GM19025 (cell line): ENCODE measurements at regions not wholly inside any gene's neighbourhood (a gene's known extent, or its start where the extent isn't known, plus 50 kb on each side); places are given as distances from the start of the nearest gene placed in this dataset.
"Not testable (repeated sequence)": the region's sequence is repeated elsewhere in the genome, so short reads cannot be mapped to it uniquely, and the experiment has no call there.

Source experiments
- ATAC-seq: cut with Tn5 transposase; IDR thresholded peaks from one replicate; pipeline ENCODE4 v1.9.1; 2021; ENCODE audit warnings: mild to moderate bottlenecking, low read depth, moderate library complexity; ENCODE audit not compliant: unreplicated experiment

- no peak for ATAC-seq
Measured at GRCh38 chr3:153864793-153865192, 256.4 kb upstream of the ARHGEF26 start.

DNA sequence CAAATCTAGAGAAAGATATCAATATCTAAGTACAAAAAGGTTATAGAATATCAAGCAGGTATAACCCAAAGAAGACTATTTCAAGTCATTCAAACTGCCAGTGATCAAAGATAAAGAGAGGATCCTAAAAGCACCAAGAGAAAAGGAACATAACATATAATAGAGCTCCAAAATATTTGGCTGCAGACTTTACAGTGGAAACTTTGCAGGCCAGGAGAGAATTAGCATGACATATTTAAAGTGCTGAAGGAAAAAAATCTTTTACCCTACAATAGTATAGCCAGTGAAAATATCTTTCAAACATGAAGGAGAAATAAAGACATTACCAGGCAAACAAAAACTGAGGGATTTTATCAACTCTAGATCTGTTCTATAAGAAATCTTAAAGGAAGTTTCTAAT lies 254.3 kb upstream of the ARHGEF26 start:
- ATAC-seq, result no peak

DNA sequence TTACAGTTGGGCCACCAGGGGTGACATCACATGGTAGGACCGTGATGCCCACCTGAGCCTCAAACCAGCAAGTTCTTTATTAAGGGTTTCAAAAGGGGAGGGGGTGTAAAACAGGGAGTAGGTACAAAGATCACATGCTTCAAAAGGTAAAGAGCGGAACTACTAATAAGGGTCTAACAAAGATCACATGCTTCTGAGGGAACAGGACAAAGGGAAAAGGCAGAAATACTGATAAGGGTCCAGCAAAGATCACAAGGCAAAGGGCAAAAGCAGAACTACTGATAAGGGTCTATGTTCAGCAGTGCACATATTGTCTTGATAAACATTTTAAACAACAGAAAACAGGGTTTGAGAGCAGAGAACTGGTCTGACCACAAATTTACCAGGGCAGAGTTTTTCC lies 246.8 kb upstream of the ARHGEF26 start:
- not testable (repeated sequence) for ATAC-seq

DNA sequence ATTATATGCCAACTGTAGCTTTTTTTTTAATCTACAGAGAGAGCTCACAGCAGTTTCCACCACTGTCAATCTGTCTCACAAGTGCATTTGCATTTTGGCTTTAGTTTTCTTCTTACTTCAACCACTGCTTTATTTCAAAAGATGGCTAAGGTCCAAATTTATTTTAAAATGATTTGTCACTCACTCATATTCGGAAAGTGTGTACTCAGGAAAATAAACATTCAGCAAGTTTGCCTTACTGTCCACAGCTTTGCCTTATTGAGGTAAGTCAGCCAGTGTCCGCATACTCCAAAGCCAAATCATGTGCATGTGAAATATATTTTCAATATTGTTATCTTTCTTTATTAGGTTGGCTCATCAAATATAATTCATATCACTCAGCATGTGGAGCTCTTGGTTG lies 240.7 kb upstream of the ARHGEF26 start:
- ATAC-seq, result no peak

- no peak for ATAC-seq
Measured at GRCh38 chr3:153881201-153881600, 240.0 kb upstream of the ARHGEF26 start.

DNA sequence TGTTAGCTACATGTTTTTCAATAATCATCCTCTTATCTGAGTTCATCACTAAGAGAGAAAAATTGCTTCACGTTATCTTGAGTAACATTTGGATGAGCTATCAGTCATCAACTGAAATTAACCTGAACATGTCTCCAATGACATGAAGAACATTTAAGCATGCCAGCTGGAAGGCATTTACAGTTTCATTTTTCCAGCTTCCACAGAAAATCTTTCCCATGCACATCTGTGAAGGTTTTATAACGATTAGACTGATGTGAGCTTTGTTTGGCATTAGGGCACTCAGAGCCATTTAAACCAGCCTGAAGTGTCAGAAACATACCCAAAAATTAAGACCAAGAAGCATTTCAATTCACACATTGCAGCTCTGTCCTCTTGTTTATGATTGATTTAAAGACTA lies 235.8 kb upstream of the ARHGEF26 start:
- ATAC-seq, result no peak

GRCh38 chr3:153889905-153890334 lies 231.3 kb upstream of the ARHGEF26 start:
- peak; percentile 53 for ATAC-seq

DNA sequence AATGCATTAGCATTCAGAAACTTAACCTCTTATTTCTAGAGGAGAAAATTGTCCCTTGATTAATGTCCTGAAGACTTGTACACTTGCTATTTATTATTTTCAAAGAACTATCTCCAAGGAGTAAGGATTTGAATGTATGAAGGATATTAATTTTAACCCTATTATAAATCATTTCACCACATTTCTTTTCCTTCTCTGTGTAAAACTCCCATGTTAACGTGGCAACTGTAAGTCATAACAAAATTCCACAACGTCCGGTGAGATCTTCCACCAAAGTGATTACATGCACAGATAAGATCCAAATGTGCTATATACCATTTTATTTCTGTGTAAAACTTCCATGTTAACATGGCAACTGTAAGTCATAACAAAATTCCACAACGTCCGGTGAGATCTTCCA lies 229.1 kb upstream of the ARHGEF26 start:
- ATAC-seq, result no peak

DNA sequence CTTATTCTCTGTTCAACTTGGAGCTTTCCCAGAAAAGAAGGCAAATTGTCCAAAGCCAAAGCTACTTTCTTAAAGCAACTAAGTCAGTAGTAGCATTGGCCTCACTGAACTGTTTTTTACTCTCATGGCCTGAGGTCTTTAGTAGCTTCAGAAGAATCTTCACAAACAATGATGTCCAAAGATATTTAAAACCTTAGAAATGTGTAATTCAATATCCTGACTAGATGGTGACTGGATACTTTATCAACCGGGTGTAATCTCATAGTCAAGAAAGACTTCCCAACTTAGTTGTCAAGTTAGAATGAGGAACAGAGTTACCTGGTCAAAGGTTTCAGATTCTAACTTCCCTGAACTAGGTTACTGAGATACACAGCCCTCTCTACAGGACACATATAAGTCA lies 226.3 kb upstream of the ARHGEF26 start:
- ATAC-seq, result no peak

- ATAC-seq, result no peak
Measured at GRCh38 chr3:153896197-153896596, 225.0 kb upstream of the ARHGEF26 start.

- ATAC-seq, result peak; percentile 62
Measured at GRCh38 chr3:153897025-153897723, 224.0 kb upstream of the ARHGEF26 start.

GRCh38 chr3:153897842-153898241 lies 223.3 kb upstream of the ARHGEF26 start:
- peak; percentile 85 for ATAC-seq

GRCh38 chr3:153901152-153901551 lies 220.0 kb upstream of the ARHGEF26 start:
- no peak for ATAC-seq

DNA sequence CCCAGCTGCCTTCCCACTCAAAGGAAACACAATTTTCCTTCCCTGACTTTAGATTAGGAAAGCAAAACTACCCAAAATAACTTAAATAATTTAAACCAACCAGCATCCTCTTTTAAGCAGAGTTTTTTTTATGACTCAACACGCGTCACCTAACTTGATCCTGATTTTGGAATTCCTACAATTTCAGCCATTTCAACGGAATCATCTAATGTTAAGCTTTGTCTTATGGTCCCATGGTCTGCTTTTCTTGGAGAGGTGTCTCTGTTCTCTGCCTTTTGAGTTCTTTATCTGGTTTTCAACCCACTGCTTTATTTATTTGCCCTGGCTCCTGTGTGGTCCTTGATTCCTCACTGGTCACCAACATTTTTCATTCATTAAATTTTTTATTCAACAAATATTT lies 219.2 kb upstream of the ARHGEF26 start:
- ATAC-seq, result no peak

DNA sequence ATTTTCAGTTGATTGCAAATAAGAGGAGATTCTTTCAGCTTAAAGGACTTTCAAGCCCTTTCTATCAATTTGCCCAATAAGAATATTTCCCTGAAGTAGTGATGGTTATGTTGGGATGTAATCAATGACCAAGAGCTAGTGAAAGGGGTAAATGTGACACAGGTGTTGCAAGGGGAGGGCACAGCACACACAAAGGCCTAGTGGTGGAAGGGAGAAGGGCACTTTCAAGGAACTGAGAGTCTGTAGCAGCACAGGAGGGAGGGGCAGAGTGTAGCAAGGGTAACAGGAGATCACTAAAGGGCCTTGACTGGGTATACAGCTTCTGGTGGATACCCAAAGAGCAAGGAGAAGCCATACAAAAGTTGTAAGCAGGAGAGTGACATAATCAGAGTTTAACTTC lies 217.8 kb upstream of the ARHGEF26 start:
- ATAC-seq, result peak; percentile 64

- ATAC-seq, result no peak
Measured at GRCh38 chr3:153906366-153906765, 214.8 kb upstream of the ARHGEF26 start.

DNA sequence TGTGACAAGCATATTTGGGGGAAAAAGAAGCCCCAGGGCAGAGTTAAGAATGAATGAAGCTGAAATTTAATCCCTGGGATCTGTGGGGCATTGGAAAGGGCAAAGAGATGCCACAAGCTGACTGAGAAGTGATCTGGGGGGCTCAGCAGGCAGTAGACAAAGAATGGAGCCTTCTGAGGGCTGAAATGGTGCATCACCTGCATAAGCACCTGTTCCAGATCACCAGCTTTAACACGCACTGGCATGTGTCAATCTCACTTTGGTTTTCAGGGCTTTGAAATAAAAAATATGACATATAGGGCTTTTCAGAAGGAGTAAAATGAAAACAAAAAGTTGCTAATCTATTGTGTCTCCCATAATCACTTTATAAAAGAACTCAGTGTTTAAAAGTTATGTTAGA lies 210.8 kb upstream of the ARHGEF26 start:
- ATAC-seq, result no peak

DNA sequence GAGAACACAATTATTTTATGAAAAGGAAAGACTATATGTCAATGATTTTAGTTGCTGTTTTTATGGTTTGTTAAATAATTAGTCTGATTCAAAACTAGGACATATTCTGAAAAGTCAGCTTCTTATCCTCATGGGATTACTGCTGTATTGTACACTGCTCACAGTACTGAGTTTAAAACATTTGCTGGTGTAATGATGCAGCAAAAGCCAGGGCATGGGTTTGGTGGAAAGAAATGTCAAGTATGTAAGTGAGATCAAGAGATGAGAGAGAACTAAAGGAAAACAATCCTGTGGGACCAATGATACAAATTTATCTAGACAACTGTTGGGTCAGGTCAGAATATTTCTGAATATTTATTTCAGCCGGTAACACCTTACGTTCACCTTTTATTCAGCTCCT lies 210.1 kb upstream of the ARHGEF26 start:
- no peak for ATAC-seq

DNA sequence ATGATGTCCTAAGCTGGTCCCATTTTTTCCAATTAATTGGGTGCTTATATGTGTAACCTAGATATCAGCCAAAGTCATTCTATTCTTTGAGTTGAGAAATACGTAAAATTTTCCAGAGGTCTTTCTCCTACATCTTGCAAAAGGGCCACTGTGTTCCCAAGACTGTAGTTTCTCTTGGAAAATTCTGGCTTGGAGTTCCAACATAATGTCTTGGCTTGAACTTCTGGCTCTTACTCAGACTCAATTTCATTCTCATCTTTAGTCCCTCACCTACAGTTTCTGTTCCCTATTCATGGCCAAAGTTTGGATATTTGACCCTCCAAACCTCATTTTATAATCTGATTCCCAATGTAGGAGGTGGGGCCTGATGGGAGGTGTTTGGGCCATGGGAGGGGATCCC lies 201.4 kb upstream of the ARHGEF26 start:
- ATAC-seq, result no peak

DNA sequence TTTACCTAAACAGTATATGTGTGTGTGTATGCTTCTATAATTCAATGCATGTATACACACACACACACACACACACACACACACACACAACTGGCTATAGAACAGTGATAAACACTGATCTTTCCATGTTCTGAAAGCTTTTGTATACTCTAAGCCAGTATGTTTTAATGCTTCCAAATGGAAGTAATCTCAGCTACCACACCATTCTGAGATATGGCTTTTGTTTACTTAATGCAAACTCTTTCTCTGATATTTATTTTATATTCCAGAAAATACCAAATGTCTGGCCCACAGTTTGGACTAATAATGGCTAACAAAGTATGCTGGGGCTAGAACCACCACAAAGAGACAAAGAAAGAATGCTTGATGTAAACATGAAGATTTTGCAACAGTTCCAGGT lies 199.4 kb upstream of the ARHGEF26 start:
- no peak for ATAC-seq

- no peak for ATAC-seq
Measured at GRCh38 chr3:153925841-153926514, 195.2 kb upstream of the ARHGEF26 start.

- no peak for ATAC-seq
Measured at GRCh38 chr3:153927107-153927506, 194.1 kb upstream of the ARHGEF26 start.
